ENCODE measurements at regions not wholly inside any gene's neighbourhood (a gene's known extent, or its start where the extent isn't known, plus 50 kb on each side); places are given as distances from the start of the nearest gene placed in this dataset.

GRCh38 chr12:65715961-65716360 lies 108.3 kb upstream of the HMGA2 start:
- TF ChIP-seq CTCF (IDR thresholded peaks at IDR 0.05) (no peak), EP300 (IDR thresholded peaks at IDR 0.05) (no peak), POLR2AphosphoS5 (IDR thresholded peaks at IDR 0.05) (no peak), POLR2A (IDR thresholded peaks at IDR 0.05) (no peak)

All from sigmoid colon (tissue), 4 donors.